ENCODE measurements at regions not wholly inside any gene's neighbourhood (a gene's known extent, or its start where the extent isn't known, plus 50 kb on each side); places are given as distances from the start of the nearest gene placed in this dataset.

GRCh38 chr12:4044101-4044500 is 170.9 kb upstream of the PARP11 start:
- TF ChIP-seq ZNF274 (IDR thresholded peaks at IDR 0.05; ENCODE audit: low read depth, low read length): no peak
- TF ChIP-seq SUZ12 (IDR thresholded peaks at IDR 0.05; ENCODE audit: extremely low read depth, insufficient read depth, insufficient read length): no peak
